BJ (cell line): ENCODE measurements at regions not wholly inside any gene's neighbourhood (a gene's known extent, or its start where the extent isn't known, plus 50 kb on each side); places are given as distances from the start of the nearest gene placed in this dataset.

Experiments used
- CTCF ChIA-PET: fragments of 350-600 bp; formaldehyde crosslinking; extraction: SDS; loops from one replicate; lab custom pipeline; 2021; ENCODE audit warnings: antibody characterized with exemption, inconsistent platforms; lab: Yijun Ruan, JAX
- POLR2A ChIA-PET: fragments of 300-600 bp; sonication (Branson Sonifier 250); formaldehyde crosslinking; extraction: SDS; loops from one replicate; lab custom pipeline; 2021; ENCODE audit warnings: antibody characterized with exemption; lab: Charles Lee
- DNase-seq: peaks from one replicate; pipeline ENCODE4 v3.0.0-alpha.2; 2011; ENCODE audit warnings: low read depth
- H3K27me3 ChIP-seq: 2 replicates; pipeline ENCODE4 v1.6.0; 2011; ENCODE audit warnings: low read length; ENCODE audit not compliant: control insufficient read depth, insufficient read depth
- H3K36me3 ChIP-seq: 2 replicates; pipeline ENCODE4 v1.5.1; 2011; ENCODE audit warnings: low read length; ENCODE audit not compliant: control insufficient read depth, insufficient read depth
- H3K4me3 ChIP-seq: 2 replicates; pipeline ENCODE4 v1.5.1; 2011; ENCODE audit warnings: low read depth, mild to moderate bottlenecking, control low read depth, low read length
- TF ChIP-seq, protein P1 (sequence below): IDR thresholded peaks from 2 replicates; pipeline ENCODE4 v1.5.1; 2011; ENCODE audit warnings: low read depth, mild to moderate bottlenecking, control low read depth, inconsistent platforms, low read length, moderate library complexity; ENCODE audit not compliant: insufficient read depth

GRCh38 chr15:47443839-47444238 lies 273.5 kb upstream of the SEMA6D start:
- no peak overlapping the region for H3K4me3 ChIP-seq
- no peaks in the 10 kb centered on the region for H3K27me3 ChIP-seq
- ChIA-PET CTCF (interaction anchor here (1.5 kb wide), 1 partner anchor 10 kb away, joined by 5 read pairs; no protein-coding TSS in a partner anchor), POLR2A (no interaction called here)
- no peaks in the 10 kb centered on the region for H3K36me3 ChIP-seq
- no peak for DNase-seq
- TF ChIP-seq, protein P1, sequence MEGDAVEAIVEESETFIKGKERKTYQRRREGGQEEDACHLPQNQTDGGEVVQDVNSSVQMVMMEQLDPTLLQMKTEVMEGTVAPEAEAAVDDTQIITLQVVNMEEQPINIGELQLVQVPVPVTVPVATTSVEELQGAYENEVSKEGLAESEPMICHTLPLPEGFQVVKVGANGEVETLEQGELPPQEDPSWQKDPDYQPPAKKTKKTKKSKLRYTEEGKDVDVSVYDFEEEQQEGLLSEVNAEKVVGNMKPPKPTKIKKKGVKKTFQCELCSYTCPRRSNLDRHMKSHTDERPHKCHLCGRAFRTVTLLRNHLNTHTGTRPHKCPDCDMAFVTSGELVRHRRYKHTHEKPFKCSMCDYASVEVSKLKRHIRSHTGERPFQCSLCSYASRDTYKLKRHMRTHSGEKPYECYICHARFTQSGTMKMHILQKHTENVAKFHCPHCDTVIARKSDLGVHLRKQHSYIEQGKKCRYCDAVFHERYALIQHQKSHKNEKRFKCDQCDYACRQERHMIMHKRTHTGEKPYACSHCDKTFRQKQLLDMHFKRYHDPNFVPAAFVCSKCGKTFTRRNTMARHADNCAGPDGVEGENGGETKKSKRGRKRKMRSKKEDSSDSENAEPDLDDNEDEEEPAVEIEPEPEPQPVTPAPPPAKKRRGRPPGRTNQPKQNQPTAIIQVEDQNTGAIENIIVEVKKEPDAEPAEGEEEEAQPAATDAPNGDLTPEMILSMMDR = no peak

- Histone ChIP-seq H3K4me3 (no peak overlapping the region), H3K27me3 (no peaks in the 10 kb centered on the region), H3K36me3 (no peaks in the 10 kb centered on the region)
- no peak for DNase-seq
- ChIA-PET CTCF (no interaction called here), POLR2A (no interaction called here)
- TF ChIP-seq, protein P1 = no peak
Measured at GRCh38 chr15:47445723-47446392, 271.4 kb upstream of the SEMA6D start.

- TF ChIP-seq, protein P1 = no peak
- H3K4me3 ChIP-seq = no peak overlapping the region
- ChIA-PET CTCF (no interaction called here), POLR2A (no interaction called here)
- no peaks in the 10 kb centered on the region for H3K36me3 ChIP-seq
- no peaks in the 10 kb centered on the region for H3K27me3 ChIP-seq
- DNase-seq = no peak
Measured at GRCh38 chr15:47460795-47461573, 256.3 kb upstream of the SEMA6D start.

- POLR2A ChIA-PET = no interaction called here
- CTCF ChIA-PET = no interaction called here
- no peak for DNase-seq
Measured at GRCh38 chr15:47461652-47462141, 255.6 kb upstream of the SEMA6D start.

DNA sequence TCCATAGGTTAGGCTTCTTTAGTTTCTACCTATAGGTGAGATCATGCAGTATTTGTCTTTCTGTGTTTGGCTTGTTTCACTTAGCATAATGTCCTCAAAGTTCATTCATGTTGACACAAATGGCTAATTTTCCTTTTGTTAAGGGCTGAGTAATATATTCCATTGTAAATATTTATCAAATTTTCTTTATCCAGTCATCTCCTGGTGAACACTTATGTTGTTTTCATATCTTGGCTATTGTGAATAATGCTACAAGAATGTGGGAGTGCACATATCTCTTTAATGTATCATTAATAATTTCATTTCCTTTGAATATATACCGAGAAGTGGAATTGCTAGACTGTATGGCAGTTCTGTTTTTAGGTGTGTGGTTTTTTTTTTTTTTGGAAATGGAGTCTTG lies 250.9 kb upstream of the SEMA6D start:
- TF ChIP-seq, protein P1 = no peak
- no peak overlapping the region for H3K4me3 ChIP-seq
- H3K27me3 ChIP-seq = no peaks in the 10 kb centered on the region
- DNase-seq = no peak
- CTCF ChIA-PET = no interaction called here
- POLR2A ChIA-PET = no interaction called here
- no peaks in the 10 kb centered on the region for H3K36me3 ChIP-seq

More at GRCh38 chr15:47461652-47462141, 255.6 kb upstream of the SEMA6D start:
- H3K27me3 ChIP-seq = no peaks in the 10 kb centered on the region
- no peaks in the 10 kb centered on the region for H3K36me3 ChIP-seq
- H3K4me3 ChIP-seq = no peak overlapping the region
- TF ChIP-seq, protein P1 = no peak
